ENCODE measurements at regions not wholly inside any gene's neighbourhood (a gene's known extent, or its start where the extent isn't known, plus 50 kb on each side); places are given as distances from the start of the nearest gene placed in this dataset.
A peak's percentile ranks its signal among the peaks of the same experiment; 100 is the strongest.

- Histone ChIP-seq H3K4me3 (ENCODE audit: low read depth, low read length) (no peak overlapping the region), H3K9me3 (ENCODE audit: control insufficient read depth in 2 of 2, low read length in 2 of 2) (no peaks in the 10 kb centered on the region), H3K27ac (ENCODE audit: insufficient read depth, low read length, poor library complexity, severe bottlenecking) (no peak overlapping the region), H3K4me1 (ENCODE audit: control insufficient read depth, insufficient read depth, low read length, poor library complexity, severe bottlenecking) (no peaks in the 10 kb centered on the region), H3K27me3 (ENCODE audit: control insufficient read depth, insufficient read depth, low read length) (no peaks in the 10 kb centered on the region), H3K36me3 (ENCODE audit: control insufficient read depth, insufficient read depth, low read length) (no peaks in the 10 kb centered on the region)
- H3K4me3 Mint-ChIP-seq, result no peak overlapping the region
- peaks cover 0 to 13% (median 5%) of the 10 kb centered on the region in 7 donors for H3K9me3 Mint-ChIP-seq
- no peaks in the 10 kb centered on the region for H3K36me3 Mint-ChIP-seq
- H3K27ac Mint-ChIP-seq, result no peak overlapping the region
- H3K27me3 Mint-ChIP-seq, result no peaks in the 10 kb centered on the region
- no peaks in the 10 kb centered on the region for H3K4me1 Mint-ChIP-seq
- no peak for DNase-seq
- no peak for ATAC-seq (ENCODE audit: low read depth in 2 of 2)
Observed at GRCh38 chr6:74657931-74658330, 547.9 kb downstream of the COL12A1 start.

GRCh38 chr6:74657011-74657410 lies 548.8 kb downstream of the COL12A1 start:
- H3K36me3 Mint-ChIP-seq, result no peaks in the 10 kb centered on the region
- no peak overlapping the region for H3K27ac Mint-ChIP-seq
- no peaks in the 10 kb centered on the region for H3K27me3 Mint-ChIP-seq
- Histone ChIP-seq H3K27ac (ENCODE audit: insufficient read depth, low read length, poor library complexity, severe bottlenecking) (no peak overlapping the region), H3K27me3 (ENCODE audit: control insufficient read depth, insufficient read depth, low read length) (no peaks in the 10 kb centered on the region), H3K4me1 (ENCODE audit: control insufficient read depth, insufficient read depth, low read length, poor library complexity, severe bottlenecking) (no peaks in the 10 kb centered on the region), H3K36me3 (ENCODE audit: control insufficient read depth, insufficient read depth, low read length) (no peaks in the 10 kb centered on the region), H3K9me3 (ENCODE audit: control insufficient read depth in 2 of 2, low read length in 2 of 2) (no peaks in the 10 kb centered on the region), H3K4me3 (ENCODE audit: low read depth, low read length) (no peak overlapping the region)
- H3K4me3 Mint-ChIP-seq, result no peak overlapping the region
- H3K4me1 Mint-ChIP-seq, result no peaks in the 10 kb centered on the region
- DNase-seq (no peak), ATAC-seq (ENCODE audit: low read depth in 2 of 2) (no peak)
- peaks cover 0 to 19% (median 5%) of the 10 kb centered on the region in 7 donors for H3K9me3 Mint-ChIP-seq

DNA sequence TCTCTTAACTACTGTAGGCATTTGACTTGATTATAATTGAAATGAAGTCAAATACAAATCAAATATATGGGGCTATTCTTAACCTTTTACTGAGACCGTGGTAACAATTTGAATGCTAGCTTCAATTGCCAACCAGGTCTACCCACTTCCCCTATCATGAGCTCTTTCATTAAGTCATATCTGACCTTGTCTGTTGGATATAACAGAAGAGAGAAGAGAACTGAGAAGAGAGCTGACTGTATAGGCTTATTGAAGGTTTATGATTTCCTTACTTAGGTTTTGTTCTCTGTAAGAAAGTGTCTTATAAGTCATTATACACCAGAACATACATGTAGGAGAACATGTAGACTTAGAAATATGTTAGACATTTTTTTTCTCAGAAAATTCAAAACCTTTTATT lies 549.4 kb downstream of the COL12A1 start:
- Histone ChIP-seq H3K9me3 (ENCODE audit: control insufficient read depth in 2 of 2, low read length in 2 of 2) (no peaks in the 10 kb centered on the region), H3K4me1 (ENCODE audit: control insufficient read depth, insufficient read depth, low read length, poor library complexity, severe bottlenecking) (no peaks in the 10 kb centered on the region), H3K36me3 (ENCODE audit: control insufficient read depth, insufficient read depth, low read length) (no peaks in the 10 kb centered on the region), H3K27me3 (ENCODE audit: control insufficient read depth, insufficient read depth, low read length) (no peaks in the 10 kb centered on the region), H3K27ac (ENCODE audit: insufficient read depth, low read length, poor library complexity, severe bottlenecking) (no peak overlapping the region), H3K4me3 (ENCODE audit: low read depth, low read length) (no peak overlapping the region)
- DNase-seq (no peak), ATAC-seq (ENCODE audit: low read depth in 2 of 2) (no peak)
- no peaks in the 10 kb centered on the region for H3K27me3 Mint-ChIP-seq
- peaks cover 0 to 18% (median 5%) of the 10 kb centered on the region in 7 donors for H3K9me3 Mint-ChIP-seq
- no peaks in the 10 kb centered on the region for H3K36me3 Mint-ChIP-seq
- no peak overlapping the region for H3K4me3 Mint-ChIP-seq
- no peak overlapping the region for H3K27ac Mint-ChIP-seq
- no peaks in the 10 kb centered on the region for H3K4me1 Mint-ChIP-seq

DNA sequence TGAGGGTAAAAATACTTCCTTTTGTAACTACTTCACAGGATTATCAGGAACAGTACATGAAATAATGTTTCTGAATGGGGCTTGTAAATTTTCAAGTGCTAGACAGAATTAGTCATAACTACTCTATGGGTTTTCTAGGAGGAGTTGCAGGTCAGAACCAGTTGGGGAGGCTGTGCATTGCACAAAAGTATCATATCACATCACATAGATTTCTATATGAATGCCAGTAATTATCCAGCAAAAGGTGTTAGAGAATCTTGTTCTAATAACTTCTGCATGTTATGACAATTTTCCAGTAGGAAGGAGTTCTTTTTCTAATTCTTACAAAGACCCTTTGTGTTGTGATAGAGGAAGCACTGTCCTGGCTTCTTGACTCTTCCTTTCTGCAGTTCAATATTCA lies 551.6 kb downstream of the COL12A1 start:
- H3K4me1 ChIP-seq (ENCODE audit: control insufficient read depth, insufficient read depth, low read length, poor library complexity, severe bottlenecking), result no peaks in the 10 kb centered on the region
- H3K27ac ChIP-seq (ENCODE audit: insufficient read depth, low read length, poor library complexity, severe bottlenecking), result no peak overlapping the region
- Mint-ChIP-seq H3K4me1 (no peaks in the 10 kb centered on the region), H3K27me3 (no peaks in the 10 kb centered on the region), H3K4me3 (no peak overlapping the region), H3K9me3 (peaks cover 1 to 18% (median 4%) of the 10 kb centered on the region in 7 donors), H3K36me3 (no peaks in the 10 kb centered on the region), H3K27ac (peak overlapping the region in 1 of 3 donors; percentile 11)
- ATAC-seq (ENCODE audit: low read depth in 2 of 2), result no peak
- no peak for DNase-seq
- no peak overlapping the region for H3K4me3 ChIP-seq (ENCODE audit: low read depth, low read length)
- H3K9me3 ChIP-seq (ENCODE audit: control insufficient read depth in 2 of 2, low read length in 2 of 2), result no peaks in the 10 kb centered on the region
- no peaks in the 10 kb centered on the region for H3K27me3 ChIP-seq (ENCODE audit: control insufficient read depth, insufficient read depth, low read length)
- H3K36me3 ChIP-seq (ENCODE audit: control insufficient read depth, insufficient read depth, low read length), result no peaks in the 10 kb centered on the region

- Mint-ChIP-seq H3K27me3 (no peaks in the 10 kb centered on the region), H3K36me3 (no peaks in the 10 kb centered on the region), H3K4me3 (no peak overlapping the region), H3K4me1 (no peaks in the 10 kb centered on the region), H3K27ac (no peak overlapping the region), H3K9me3 (peaks cover 0 to 15% (median 9%) of the 10 kb centered on the region in 7 donors)
- no peaks in the 10 kb centered on the region for H3K9me3 ChIP-seq (ENCODE audit: control insufficient read depth in 2 of 2, low read length in 2 of 2)
- DNase-seq (no peak), ATAC-seq (ENCODE audit: low read depth in 2 of 2) (no peak)
- no peak overlapping the region for H3K4me3 ChIP-seq (ENCODE audit: low read depth, low read length)
- H3K36me3 ChIP-seq (ENCODE audit: control insufficient read depth, insufficient read depth, low read length), result no peaks in the 10 kb centered on the region
- H3K27ac ChIP-seq (ENCODE audit: insufficient read depth, low read length, poor library complexity, severe bottlenecking), result no peak overlapping the region
- H3K27me3 ChIP-seq (ENCODE audit: control insufficient read depth, insufficient read depth, low read length), result no peaks in the 10 kb centered on the region
- H3K4me1 ChIP-seq (ENCODE audit: control insufficient read depth, insufficient read depth, low read length, poor library complexity, severe bottlenecking), result no peaks in the 10 kb centered on the region
Observed at GRCh38 chr6:74651948-74652842, 553.7 kb downstream of the COL12A1 start.

DNA sequence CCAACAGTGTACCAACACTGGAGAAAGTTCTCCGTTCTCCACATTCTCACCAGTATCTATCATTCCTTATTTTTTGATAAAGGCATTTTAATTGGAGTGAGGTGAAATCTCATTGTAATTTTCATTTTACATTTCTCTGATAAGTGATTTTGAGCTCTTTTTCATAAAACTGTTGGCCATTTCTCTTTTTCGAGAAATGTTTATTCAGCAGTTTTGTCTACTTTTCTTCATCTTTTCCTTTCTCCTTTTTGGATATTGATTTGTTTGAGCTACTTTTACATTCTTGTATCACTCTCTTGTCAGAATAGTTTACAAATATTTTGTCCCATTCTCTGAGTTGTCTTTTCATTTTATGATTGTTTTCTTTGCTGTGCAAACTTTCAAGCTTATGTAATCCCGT lies 555.2 kb downstream of the COL12A1 start:
- Histone ChIP-seq H3K27me3 (ENCODE audit: control insufficient read depth, insufficient read depth, low read length) (no peaks in the 10 kb centered on the region), H3K4me1 (ENCODE audit: control insufficient read depth, insufficient read depth, low read length, poor library complexity, severe bottlenecking) (no peaks in the 10 kb centered on the region), H3K4me3 (ENCODE audit: low read depth, low read length) (no peak overlapping the region), H3K36me3 (ENCODE audit: control insufficient read depth, insufficient read depth, low read length) (no peaks in the 10 kb centered on the region), H3K9me3 (ENCODE audit: control insufficient read depth in 2 of 2, low read length in 2 of 2) (no peaks in the 10 kb centered on the region), H3K27ac (ENCODE audit: insufficient read depth, low read length, poor library complexity, severe bottlenecking) (no peak overlapping the region)
- DNase-seq (no peak), ATAC-seq (ENCODE audit: low read depth in 2 of 2) (no peak)
- H3K36me3 Mint-ChIP-seq, result no peaks in the 10 kb centered on the region
- H3K27me3 Mint-ChIP-seq, result no peaks in the 10 kb centered on the region
- no peak overlapping the region for H3K27ac Mint-ChIP-seq
- peaks cover 0 to 15% (median 9%) of the 10 kb centered on the region in 7 donors for H3K9me3 Mint-ChIP-seq
- no peaks in the 10 kb centered on the region for H3K4me1 Mint-ChIP-seq
- H3K4me3 Mint-ChIP-seq, result no peak overlapping the region

GRCh38 chr6:74646461-74646860 lies 559.4 kb downstream of the COL12A1 start:
- H3K27ac Mint-ChIP-seq, result no peak overlapping the region
- no peaks in the 10 kb centered on the region for H3K27me3 Mint-ChIP-seq
- no peak overlapping the region for H3K4me3 ChIP-seq (ENCODE audit: low read depth, low read length)
- H3K36me3 Mint-ChIP-seq, result no peaks in the 10 kb centered on the region
- H3K36me3 ChIP-seq (ENCODE audit: control insufficient read depth, insufficient read depth, low read length), result no peaks in the 10 kb centered on the region
- H3K9me3 Mint-ChIP-seq, result peaks cover 0 to 10% (median 5%) of the 10 kb centered on the region in 7 donors
- no peaks in the 10 kb centered on the region for H3K9me3 ChIP-seq (ENCODE audit: control insufficient read depth in 2 of 2, low read length in 2 of 2)
- H3K27ac ChIP-seq (ENCODE audit: insufficient read depth, low read length, poor library complexity, severe bottlenecking), result no peak overlapping the region
- no peaks in the 10 kb centered on the region for H3K4me1 ChIP-seq (ENCODE audit: control insufficient read depth, insufficient read depth, low read length, poor library complexity, severe bottlenecking)
- no peaks in the 10 kb centered on the region for H3K4me1 Mint-ChIP-seq
- ATAC-seq (ENCODE audit: low read depth in 2 of 2), result no peak
- H3K27me3 ChIP-seq (ENCODE audit: control insufficient read depth, insufficient read depth, low read length), result no peaks in the 10 kb centered on the region
- H3K4me3 Mint-ChIP-seq, result no peak overlapping the region
- no peak for DNase-seq

All from CD4-positive, CD25-positive, alpha-beta regulatory T cell (primary cell).